Naive thymus-derived CD4-positive, alpha-beta T cell (primary cell): ENCODE measurements at regions not wholly inside any gene's neighbourhood (a gene's known extent, or its start where the extent isn't known, plus 50 kb on each side); places are given as distances from the start of the nearest gene placed in this dataset.
A peak's percentile ranks its signal among the peaks of the same experiment; 100 is the strongest.

Experiments
- ATAC-seq: fragments of 150-1000 bp; cut with Tn5 transposase; 2 replicates; pipeline ENCODE4 v1.10.0; 2021; ENCODE audit warnings: mild to moderate bottlenecking, moderate library complexity
- CTCF ChIA-PET: fragments of 350-600 bp; sonication (Branson Sonifier 250); formaldehyde crosslinking; loops from one replicate; lab custom pipeline; 2021; ENCODE audit warnings: antibody characterized with exemption; lab: Charles Lee
- POLR2A ChIA-PET: fragments of 350-600 bp; sonication (Branson Sonifier 250); formaldehyde crosslinking; loops from one replicate; lab custom pipeline; 2021; ENCODE audit warnings: antibody characterized with exemption, inconsistent platforms; lab: Charles Lee
- DNase-seq, 9 donors: peaks; one replicate each; pipeline versions ENCODE4 v3.0.0 to v3.0.0-alpha.2; 2020 to 2022; ENCODE audit warnings: mixed read lengths in 1 of 9
- H3K27ac ChIP-seq: one replicate; pipeline ENCODE4 v1.7.0; 2013; ENCODE audit warnings: mild to moderate bottlenecking, low read depth, low read length, moderate library complexity
- H3K27me3 ChIP-seq, 2 donors: one replicate each; pipeline ENCODE4 v1.7.0; 2013; ENCODE audit warnings: low read length in 2 of 2, mild to moderate bottlenecking in 2 of 2, moderate library complexity in 2 of 2; ENCODE audit not compliant: control insufficient read depth in 2 of 2, insufficient read depth in 2 of 2
- H3K36me3 ChIP-seq, 3 experiments: 1 replicate in 2 of 3; 2 replicates in 1 of 3; pipeline ENCODE4 v1.7.0; 2013; ENCODE audit warnings: low read length in 3 of 3, mild to moderate bottlenecking in 3 of 3, moderate library complexity in 1 of 3; ENCODE audit not compliant: insufficient read depth in 3 of 3, control insufficient read depth in 2 of 3
- H3K4me1 ChIP-seq, 2 donors: one replicate each; pipeline ENCODE4 v1.7.0; 2013; ENCODE audit warnings: low read length in 2 of 2, mild to moderate bottlenecking in 2 of 2, moderate library complexity in 1 of 2; ENCODE audit not compliant: control insufficient read depth in 2 of 2, insufficient read depth in 2 of 2
- H3K4me3 ChIP-seq: 2 replicates; pipeline ENCODE4 v1.7.0; 2013; ENCODE audit warnings: mild to moderate bottlenecking, low read length
- H3K9me3 ChIP-seq, 3 experiments: 1 replicate in 2 of 3; 2 replicates in 1 of 3; pipeline ENCODE4 v1.7.0; 2013; ENCODE audit warnings: low read length in 3 of 3; ENCODE audit not compliant: control insufficient read depth in 2 of 3
- H3K27ac Mint-ChIP-seq, 9 donors: one replicate each; pipeline ENCODE4 v1.8.0; 2020 to 2022; ENCODE audit warnings: mixed read lengths in 9 of 9, mild to moderate bottlenecking in 8 of 9, moderate library complexity in 5 of 9, inconsistent platforms in 2 of 9
- H3K27me3 Mint-ChIP-seq, 5 donors: one replicate each; pipeline ENCODE4 v1.8.0; 2021 to 2022; ENCODE audit warnings: mixed read lengths in 5 of 5, mild to moderate bottlenecking in 1 of 5
- H3K36me3 Mint-ChIP-seq, 5 donors: one replicate each; pipeline ENCODE4 v1.8.0; 2020 to 2022; ENCODE audit warnings: mixed read lengths in 5 of 5, mild to moderate bottlenecking in 3 of 5, inconsistent platforms in 1 of 5
- H3K4me1 Mint-ChIP-seq, 7 donors: one replicate each; pipeline ENCODE4 v1.8.0; 2020 to 2022; ENCODE audit warnings: mixed read lengths in 7 of 7, mild to moderate bottlenecking in 3 of 7, inconsistent platforms in 1 of 7
- H3K4me3 Mint-ChIP-seq, 10 donors: one replicate each; pipeline ENCODE4 v1.8.0; 2020 to 2022; ENCODE audit warnings: mild to moderate bottlenecking in 10 of 10, mixed read lengths in 10 of 10, moderate library complexity in 6 of 10, inconsistent platforms in 2 of 10
- H3K9me3 Mint-ChIP-seq, 11 donors: one replicate each; pipeline ENCODE4 v1.8.0; 2020 to 2022; ENCODE audit warnings: mixed read lengths in 11 of 11, mild to moderate bottlenecking in 4 of 11, inconsistent platforms in 1 of 11, moderate library complexity in 1 of 11
- intact Hi-C, 2 donors: fragments of 100-400 bp; cut with micrococcal nuclease; formaldehyde crosslinking; loops; one replicate each; pipeline ENCODE4 v1.15.1; 2023

- H3K36me3 Mint-ChIP-seq: no peaks in the 10 kb centered on the region
- Histone ChIP-seq H3K36me3 (no peaks in the 10 kb centered on the region), H3K9me3 (no peaks in the 10 kb centered on the region), H3K4me3 (no peak overlapping the region), H3K27me3 (no peaks in the 10 kb centered on the region), H3K27ac (no peak overlapping the region), H3K4me1 (no peaks in the 10 kb centered on the region)
- H3K27me3 Mint-ChIP-seq: no peaks in the 10 kb centered on the region
- peaks cover 0 to 22% (median 7%) of the 10 kb centered on the region in 11 donors for H3K9me3 Mint-ChIP-seq
- CTCF ChIA-PET: no interaction called here
- DNase-seq (no peak), ATAC-seq (no peak)
- no peaks in the 10 kb centered on the region for H3K4me1 Mint-ChIP-seq
- POLR2A ChIA-PET: no interaction called here
- no peak overlapping the region for H3K4me3 Mint-ChIP-seq
- intact Hi-C loops: no loop called here
- H3K27ac Mint-ChIP-seq: no peak overlapping the region
Observed at GRCh38 chr3:174346571-174346970, 512.6 kb upstream of the NAALADL2 start.

- ChIA-PET POLR2A (no interaction called here), CTCF (no interaction called here)
- Histone ChIP-seq H3K9me3 (no peaks in the 10 kb centered on the region), H3K36me3 (no peaks in the 10 kb centered on the region), H3K27me3 (no peaks in the 10 kb centered on the region), H3K4me1 (no peaks in the 10 kb centered on the region), H3K27ac (no peak overlapping the region), H3K4me3 (no peak overlapping the region)
- H3K27ac Mint-ChIP-seq: no peak overlapping the region
- intact Hi-C loops: no loop called here
- no peaks in the 10 kb centered on the region for H3K36me3 Mint-ChIP-seq
- no peaks in the 10 kb centered on the region for H3K27me3 Mint-ChIP-seq
- H3K9me3 Mint-ChIP-seq: peaks cover 0 to 23% (median 7%) of the 10 kb centered on the region in 11 donors
- no peak overlapping the region for H3K4me3 Mint-ChIP-seq
- no peak for ATAC-seq
- no peak for DNase-seq
- H3K4me1 Mint-ChIP-seq: no peaks in the 10 kb centered on the region
Observed at GRCh38 chr3:174347474-174348138, 511.5 kb upstream of the NAALADL2 start.

- Mint-ChIP-seq H3K36me3 (no peaks in the 10 kb centered on the region), H3K27ac (no peak overlapping the region), H3K27me3 (no peaks in the 10 kb centered on the region), H3K9me3 (peaks cover 0 to 23% (median 7%) of the 10 kb centered on the region in 11 donors), H3K4me1 (no peaks in the 10 kb centered on the region), H3K4me3 (no peak overlapping the region)
- Histone ChIP-seq H3K4me3 (no peak overlapping the region), H3K4me1 (no peaks in the 10 kb centered on the region), H3K36me3 (no peaks in the 10 kb centered on the region), H3K27me3 (no peaks in the 10 kb centered on the region), H3K27ac (no peak overlapping the region), H3K9me3 (no peaks in the 10 kb centered on the region)
- ATAC-seq (no peak), DNase-seq (no peak)
- ChIA-PET CTCF (no interaction called here), POLR2A (no interaction called here)
- intact Hi-C loops: no loop called here
Observed at GRCh38 chr3:174352227-174352626, 506.9 kb upstream of the NAALADL2 start.

GRCh38 chr3:174355505-174355904, 503.6 kb upstream of the NAALADL2 start:
- Mint-ChIP-seq H3K27me3 (no peaks in the 10 kb centered on the region), H3K36me3 (no peaks in the 10 kb centered on the region), H3K4me3 (no peak overlapping the region), H3K9me3 (peaks cover 0 to 9% (median 0%) of the 10 kb centered on the region in 11 donors), H3K27ac (no peak overlapping the region), H3K4me1 (no peaks in the 10 kb centered on the region)
- Histone ChIP-seq H3K27me3 (no peaks in the 10 kb centered on the region), H3K36me3 (no peaks in the 10 kb centered on the region), H3K4me3 (no peak overlapping the region), H3K9me3 (no peaks in the 10 kb centered on the region), H3K4me1 (no peaks in the 10 kb centered on the region), H3K27ac (no peak overlapping the region)
- ATAC-seq (no peak), DNase-seq (peak in 1 of 9 donors; percentile 0)
- ChIA-PET CTCF (no interaction called here), POLR2A (no interaction called here)
- intact Hi-C loops: no loop called here

GRCh38 chr3:174356596-174356995, 502.5 kb upstream of the NAALADL2 start:
- H3K36me3 ChIP-seq: no peaks in the 10 kb centered on the region
- intact Hi-C loops: no loop called here
- no peaks in the 10 kb centered on the region for H3K9me3 ChIP-seq
- H3K4me1 Mint-ChIP-seq: no peaks in the 10 kb centered on the region
- H3K27ac Mint-ChIP-seq: no peak overlapping the region
- H3K4me3 ChIP-seq: no peak overlapping the region
- no peak for ATAC-seq
- no peaks in the 10 kb centered on the region for H3K36me3 Mint-ChIP-seq
- no peaks in the 10 kb centered on the region for H3K27me3 ChIP-seq
- peaks cover 0 to 2% (median 0%) of the 10 kb centered on the region in 11 donors for H3K9me3 Mint-ChIP-seq
- no peaks in the 10 kb centered on the region for H3K27me3 Mint-ChIP-seq
- CTCF ChIA-PET: no interaction called here
- POLR2A ChIA-PET: no interaction called here
- H3K27ac ChIP-seq: no peak overlapping the region
- no peaks in the 10 kb centered on the region for H3K4me1 ChIP-seq
- no peak overlapping the region for H3K4me3 Mint-ChIP-seq
- no peak for DNase-seq

- ChIA-PET CTCF (no interaction called here), POLR2A (no interaction called here)
- intact Hi-C loops: no loop called here
- no peaks in the 10 kb centered on the region for H3K36me3 Mint-ChIP-seq
- peaks cover 0 to 5% (median 0%) of the 10 kb centered on the region in 11 donors for H3K9me3 Mint-ChIP-seq
- no peak overlapping the region for H3K4me3 Mint-ChIP-seq
- no peak overlapping the region for H3K27ac Mint-ChIP-seq
- Histone ChIP-seq H3K4me1 (no peaks in the 10 kb centered on the region), H3K9me3 (no peaks in the 10 kb centered on the region), H3K27me3 (no peaks in the 10 kb centered on the region), H3K27ac (no peak overlapping the region), H3K4me3 (no peak overlapping the region), H3K36me3 (no peaks in the 10 kb centered on the region)
- H3K4me1 Mint-ChIP-seq: no peaks in the 10 kb centered on the region
- DNase-seq (no peak), ATAC-seq (no peak)
- no peaks in the 10 kb centered on the region for H3K27me3 Mint-ChIP-seq
Observed at GRCh38 chr3:174358252-174358651, 500.9 kb upstream of the NAALADL2 start.

GRCh38 chr3:174362556-174362955, 496.6 kb upstream of the NAALADL2 start:
- no peaks in the 10 kb centered on the region for H3K4me1 ChIP-seq
- H3K4me3 Mint-ChIP-seq: no peak overlapping the region
- intact Hi-C loops: no loop called here
- CTCF ChIA-PET: no interaction called here
- no peaks in the 10 kb centered on the region for H3K4me1 Mint-ChIP-seq
- POLR2A ChIA-PET: no interaction called here
- ATAC-seq: no peak
- H3K27me3 Mint-ChIP-seq: no peaks in the 10 kb centered on the region
- no peak overlapping the region for H3K4me3 ChIP-seq
- peaks cover 0 to 5% (median 0%) of the 10 kb centered on the region in 11 donors for H3K9me3 Mint-ChIP-seq
- no peak overlapping the region for H3K27ac ChIP-seq
- H3K27me3 ChIP-seq: no peaks in the 10 kb centered on the region
- no peaks in the 10 kb centered on the region for H3K36me3 ChIP-seq
- no peak overlapping the region for H3K27ac Mint-ChIP-seq
- H3K9me3 ChIP-seq: no peaks in the 10 kb centered on the region
- no peaks in the 10 kb centered on the region for H3K36me3 Mint-ChIP-seq
- no peak for DNase-seq
